ENCODE measurements at regions not wholly inside any gene's neighbourhood (a gene's known extent, or its start where the extent isn't known, plus 50 kb on each side); places are given as distances from the start of the nearest gene placed in this dataset.

DNA sequence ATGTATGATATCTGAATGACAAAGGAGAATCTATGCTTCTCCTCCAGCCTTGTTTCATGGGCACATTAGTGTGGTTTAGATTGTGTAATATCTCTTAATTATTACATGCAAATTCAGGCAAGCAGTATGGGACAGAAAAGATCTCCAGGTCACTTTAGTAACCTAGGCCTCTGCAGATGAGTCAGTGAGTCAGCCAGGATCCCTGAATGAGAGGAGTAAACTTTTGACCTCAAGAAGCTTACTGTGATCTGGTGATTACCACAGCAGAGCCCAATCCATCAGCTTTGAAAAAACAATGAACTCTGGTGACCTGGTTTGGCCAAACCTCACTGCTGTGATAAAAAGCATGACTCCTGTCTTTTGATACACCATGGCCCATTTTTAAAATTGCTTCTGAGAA, 107.8 kb downstream of the LRRN1 start:
- TF ChIP-seq EP300 (IDR thresholded peaks at IDR 0.05) (no peak), CTCF (IDR thresholded peaks at IDR 0.05) (no peak), POLR2A (IDR thresholded peaks at IDR 0.05) (no peak)

Measured in tibial nerve (tissue), 4 donors.